Endothelial cell of umbilical vein (primary cell): ENCODE measurements at regions not wholly inside any gene's neighbourhood (a gene's known extent, or its start where the extent isn't known, plus 50 kb on each side); places are given as distances from the start of the nearest gene placed in this dataset.

Experiments
- CTCF ChIP-seq, 2 donors: IDR thresholded peaks; 1 replicate in 1 of 2; 2 replicates in 1 of 2; pipeline ENCODE4 v1.5.1; 2011; ENCODE audit warnings: low read length in 2 of 2, mild to moderate bottlenecking in 2 of 2, moderate library complexity in 2 of 2, control low read depth in 1 of 2, inconsistent platforms in 1 of 2, low read depth in 1 of 2; ENCODE audit not compliant: insufficient read depth in 1 of 2; ENCODE audit errors: extremely low read depth in 1 of 2
- EZH2 ChIP-seq: IDR thresholded peaks from 2 replicates; pipeline ENCODE4 v1.6.1; 2012; ENCODE audit warnings: borderline replicate concordance, low read depth, mild to moderate bottlenecking, moderate library complexity, low read length, inconsistent platforms; ENCODE audit not compliant: severe bottlenecking
- FOS ChIP-seq: IDR thresholded peaks from 2 replicates; pipeline ENCODE4 v1.6.1; 2011; ENCODE audit warnings: mild to moderate bottlenecking, low read length, moderate library complexity, borderline replicate concordance; ENCODE audit not compliant: insufficient read depth
- GATA2 ChIP-seq: IDR thresholded peaks from 2 replicates; pipeline ENCODE4 v1.7.0; 2011; ENCODE audit warnings: low read depth, mild to moderate bottlenecking, moderate library complexity, mixed read lengths, low read length; ENCODE audit not compliant: insufficient read length, insufficient read depth
- MAX ChIP-seq: IDR thresholded peaks from 2 replicates; pipeline ENCODE4 v1.6.1; 2011; ENCODE audit not compliant: insufficient read depth, insufficient read length
- POLR2A ChIP-seq: IDR thresholded peaks from 2 replicates; pipeline ENCODE4 v1.6.1; 2012; ENCODE audit warnings: low read depth, mild to moderate bottlenecking, control low read depth, low read length
- POLR2AphosphoS5 ChIP-seq: IDR thresholded peaks from 2 replicates; pipeline ENCODE4 v1.6.1; 2012; ENCODE audit warnings: low read depth, mild to moderate bottlenecking, control low read depth, low read length, moderate library complexity; ENCODE audit not compliant: insufficient read depth

- TF ChIP-seq CTCF (IDR thresholded peaks at IDR 0.05; ENCODE audit: extremely low read depth in 1 of 2, insufficient read depth in 1 of 2, low read depth in 1 of 2, low read length in 2 of 2) (no peak), EZH2 (no peak), POLR2AphosphoS5 (no peak), GATA2 (no peak), POLR2A (no peak), FOS (no peak), MAX (no peak)
Measured at GRCh38 chr1:81259625-81260411, 540.9 kb upstream of the ADGRL2 start.
